ENCODE measurements at regions not wholly inside any gene's neighbourhood (a gene's known extent, or its start where the extent isn't known, plus 50 kb on each side); places are given as distances from the start of the nearest gene placed in this dataset.

DNA sequence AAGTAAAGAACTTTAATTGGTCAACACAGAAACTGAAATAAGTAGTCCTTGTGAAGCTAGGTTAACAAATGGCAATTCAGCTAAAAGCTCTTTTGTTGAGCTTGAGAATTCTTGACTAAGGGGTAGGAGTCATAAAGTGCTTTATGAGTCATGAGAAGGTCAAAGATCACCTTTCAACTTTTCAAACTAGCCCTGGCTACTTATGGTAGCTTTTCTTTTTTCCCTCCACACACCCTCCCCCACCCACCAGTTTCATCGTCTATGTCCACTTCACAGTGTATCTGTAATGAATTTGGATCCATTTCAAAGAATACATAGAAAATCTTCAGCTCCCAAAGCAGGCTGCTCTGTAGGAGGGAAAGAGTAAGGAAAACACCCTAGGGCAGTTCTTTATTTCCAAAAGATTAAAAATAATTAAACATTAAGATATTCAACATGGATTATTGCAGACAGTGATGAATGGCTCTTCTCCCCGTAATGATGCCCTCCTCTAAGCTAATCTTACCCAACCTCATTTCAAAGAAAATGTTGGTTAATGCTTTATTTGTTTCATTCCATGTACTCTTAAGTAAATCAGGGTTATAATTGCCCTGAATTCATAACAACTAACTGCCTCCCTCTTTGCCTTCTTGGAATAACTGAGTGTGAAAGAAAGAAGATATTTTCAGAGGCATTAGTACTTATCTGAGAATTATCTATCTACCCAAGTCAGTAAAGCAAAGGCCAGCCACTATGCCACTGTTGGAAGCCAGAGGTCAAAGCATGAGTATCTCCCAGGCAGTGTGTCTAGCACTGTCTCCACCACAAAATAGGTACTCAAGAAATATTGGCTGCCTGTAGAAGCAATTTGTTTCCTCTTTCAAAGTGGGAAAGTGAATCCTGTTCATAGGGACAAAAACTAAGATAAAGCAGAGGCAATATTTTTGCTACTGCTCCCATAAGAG is 290.6 kb downstream of the PIK3R1 start:
- H3K27ac ChIP-seq = no peak overlapping the region
- TF ChIP-seq, protein P1, sequence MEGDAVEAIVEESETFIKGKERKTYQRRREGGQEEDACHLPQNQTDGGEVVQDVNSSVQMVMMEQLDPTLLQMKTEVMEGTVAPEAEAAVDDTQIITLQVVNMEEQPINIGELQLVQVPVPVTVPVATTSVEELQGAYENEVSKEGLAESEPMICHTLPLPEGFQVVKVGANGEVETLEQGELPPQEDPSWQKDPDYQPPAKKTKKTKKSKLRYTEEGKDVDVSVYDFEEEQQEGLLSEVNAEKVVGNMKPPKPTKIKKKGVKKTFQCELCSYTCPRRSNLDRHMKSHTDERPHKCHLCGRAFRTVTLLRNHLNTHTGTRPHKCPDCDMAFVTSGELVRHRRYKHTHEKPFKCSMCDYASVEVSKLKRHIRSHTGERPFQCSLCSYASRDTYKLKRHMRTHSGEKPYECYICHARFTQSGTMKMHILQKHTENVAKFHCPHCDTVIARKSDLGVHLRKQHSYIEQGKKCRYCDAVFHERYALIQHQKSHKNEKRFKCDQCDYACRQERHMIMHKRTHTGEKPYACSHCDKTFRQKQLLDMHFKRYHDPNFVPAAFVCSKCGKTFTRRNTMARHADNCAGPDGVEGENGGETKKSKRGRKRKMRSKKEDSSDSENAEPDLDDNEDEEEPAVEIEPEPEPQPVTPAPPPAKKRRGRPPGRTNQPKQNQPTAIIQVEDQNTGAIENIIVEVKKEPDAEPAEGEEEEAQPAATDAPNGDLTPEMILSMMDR (conservative IDR thresholded peaks at IDR 0.05) = no peak
- TF ChIP-seq ZFX (IDR thresholded peaks at IDR 0.05) = no peak

DNA sequence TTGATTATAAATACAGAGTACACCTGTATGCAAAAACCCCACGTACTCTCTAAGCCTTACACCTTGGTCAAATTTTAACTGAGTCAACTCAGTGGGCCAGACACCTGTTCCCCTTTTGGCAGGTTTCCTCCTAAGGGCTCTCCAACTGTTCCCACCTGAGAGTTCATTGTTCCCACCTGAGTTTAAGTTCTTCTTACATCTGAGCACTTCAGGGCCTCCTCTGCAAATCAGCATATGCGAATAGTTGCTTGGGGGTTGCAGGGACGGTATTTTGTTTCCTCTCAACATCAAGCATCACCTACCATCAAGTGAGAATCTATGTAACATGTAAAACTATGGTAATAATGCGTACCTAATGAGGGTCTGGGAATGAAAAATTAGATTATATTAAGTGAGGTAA is 300.0 kb downstream of the PIK3R1 start:
- no peak overlapping the region for H3K27ac ChIP-seq
- TF ChIP-seq ZFX (IDR thresholded peaks at IDR 0.05) = no peak
- TF ChIP-seq, protein P1 (conservative IDR thresholded peaks at IDR 0.05) = no peak

DNA sequence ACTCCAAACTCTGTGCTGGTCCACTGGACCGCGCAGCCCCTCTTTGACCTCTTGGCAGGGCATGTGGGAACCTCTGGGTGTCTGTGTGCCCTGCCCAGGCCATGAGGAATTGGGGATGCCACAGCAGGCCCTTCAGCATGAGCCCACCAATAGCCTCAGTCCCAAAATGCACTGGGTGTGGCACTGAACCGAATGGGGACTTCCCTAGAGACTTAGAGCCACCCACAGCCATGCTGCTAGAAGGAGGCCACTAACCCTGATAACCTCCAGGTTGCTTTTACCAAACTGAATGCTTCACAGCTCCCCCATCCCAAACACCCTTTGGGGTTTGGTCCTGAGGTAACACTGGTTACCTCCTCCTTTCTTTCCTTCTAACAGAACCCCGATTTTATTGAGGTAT is 302.7 kb downstream of the PIK3R1 start:
- no peak overlapping the region for H3K27ac ChIP-seq
- TF ChIP-seq, protein P1 (conservative IDR thresholded peaks at IDR 0.05) = no peak
- TF ChIP-seq ZFX (IDR thresholded peaks at IDR 0.05) = no peak

DNA sequence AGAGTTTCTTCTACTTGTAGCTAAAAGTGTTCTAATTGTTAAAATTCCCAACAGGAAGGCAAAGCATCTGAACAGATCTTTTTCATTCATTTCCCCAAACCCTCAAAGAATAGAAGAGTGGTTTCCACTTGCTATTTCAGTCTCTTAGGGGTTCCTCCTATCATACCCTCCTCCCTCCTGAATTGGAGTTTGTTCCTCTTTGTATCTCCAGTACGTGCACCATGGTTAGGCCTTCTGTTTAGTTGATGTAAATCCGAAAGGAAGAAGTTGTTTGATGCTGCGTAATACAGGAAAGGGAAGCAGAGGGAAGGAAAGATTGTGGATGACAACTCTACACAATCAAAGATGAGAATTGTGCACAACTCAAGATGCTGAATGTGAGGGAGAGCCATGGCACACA is 303.6 kb downstream of the PIK3R1 start:
- H3K27ac ChIP-seq = no peak overlapping the region
- TF ChIP-seq ZFX (IDR thresholded peaks at IDR 0.05) = no peak
- TF ChIP-seq, protein P1 (conservative IDR thresholded peaks at IDR 0.05) = no peak

DNA sequence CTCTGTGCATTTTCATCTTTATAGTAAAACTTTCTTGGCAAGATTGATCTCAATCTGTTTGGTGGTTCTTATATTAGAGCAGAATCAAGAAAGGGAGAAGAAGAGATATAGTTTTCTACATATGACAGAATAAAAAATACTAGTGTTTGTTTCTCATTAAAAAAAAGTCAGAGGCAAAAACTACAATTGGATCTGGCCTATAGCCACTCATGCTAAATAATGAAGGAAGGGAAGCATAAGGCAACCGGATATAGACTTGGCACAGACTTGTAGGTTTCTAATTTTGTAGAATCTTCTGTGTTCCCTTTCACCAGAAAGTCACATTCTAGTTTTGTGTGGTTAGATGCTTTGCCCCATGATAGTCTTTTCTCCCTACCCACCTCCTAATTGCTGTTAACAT is 306.2 kb downstream of the PIK3R1 start:
- H3K27ac ChIP-seq = no peak overlapping the region
- TF ChIP-seq, protein P1 (conservative IDR thresholded peaks at IDR 0.05) = no peak
- no peak for TF ChIP-seq ZFX (IDR thresholded peaks at IDR 0.05)

DNA sequence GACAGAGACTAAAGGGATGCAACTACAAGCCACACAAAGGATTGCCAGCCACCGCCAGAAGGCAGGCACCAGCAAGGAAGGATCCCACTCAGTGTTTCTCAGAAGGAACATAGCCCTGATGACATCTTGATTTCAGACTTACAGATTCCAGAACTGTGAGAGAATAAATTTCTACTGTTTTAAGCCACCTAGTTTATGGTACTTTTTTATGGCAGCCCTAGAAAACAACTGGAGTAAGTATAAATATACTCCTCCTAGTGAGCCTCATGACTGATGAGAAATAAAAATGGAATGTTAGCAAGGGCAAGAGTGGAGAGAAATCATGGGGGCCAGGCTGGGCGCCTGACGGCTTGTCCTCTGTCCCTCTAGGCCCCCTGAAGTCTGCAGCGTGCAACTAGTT is 307.3 kb downstream of the PIK3R1 start:
- no peak for TF ChIP-seq ZFX (IDR thresholded peaks at IDR 0.05)
- TF ChIP-seq, protein P1 (conservative IDR thresholded peaks at IDR 0.05) = no peak
- H3K27ac ChIP-seq = no peak overlapping the region

DNA sequence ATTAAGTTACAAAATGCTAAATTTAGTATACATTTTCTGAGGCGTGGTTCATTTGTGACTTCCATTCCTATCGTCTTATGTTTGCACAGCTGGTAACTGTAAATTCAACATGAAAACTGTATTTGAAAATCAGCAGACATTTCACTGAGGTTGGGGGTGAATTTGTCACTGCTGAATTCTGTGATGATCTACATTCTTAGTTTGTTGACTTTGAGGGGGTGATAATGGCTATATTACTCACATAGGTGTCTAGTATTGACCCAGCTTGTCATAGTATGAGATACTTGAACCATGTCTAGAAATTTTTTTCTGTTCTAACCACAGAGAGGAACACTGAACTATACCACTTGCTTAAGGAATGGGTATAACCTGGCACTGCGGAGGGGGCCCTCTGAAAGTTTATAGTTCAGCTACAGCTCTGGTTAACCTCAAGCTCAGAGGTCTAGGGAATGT is 313.3 kb downstream of the PIK3R1 start:
- no peak overlapping the region for H3K27ac ChIP-seq
- TF ChIP-seq, protein P1 (conservative IDR thresholded peaks at IDR 0.05) = no peak
- no peak for TF ChIP-seq ZFX (IDR thresholded peaks at IDR 0.05)
